ENCODE measurements at regions not wholly inside any gene's neighbourhood (a gene's known extent, or its start where the extent isn't known, plus 50 kb on each side); places are given as distances from the start of the nearest gene placed in this dataset.

DNA sequence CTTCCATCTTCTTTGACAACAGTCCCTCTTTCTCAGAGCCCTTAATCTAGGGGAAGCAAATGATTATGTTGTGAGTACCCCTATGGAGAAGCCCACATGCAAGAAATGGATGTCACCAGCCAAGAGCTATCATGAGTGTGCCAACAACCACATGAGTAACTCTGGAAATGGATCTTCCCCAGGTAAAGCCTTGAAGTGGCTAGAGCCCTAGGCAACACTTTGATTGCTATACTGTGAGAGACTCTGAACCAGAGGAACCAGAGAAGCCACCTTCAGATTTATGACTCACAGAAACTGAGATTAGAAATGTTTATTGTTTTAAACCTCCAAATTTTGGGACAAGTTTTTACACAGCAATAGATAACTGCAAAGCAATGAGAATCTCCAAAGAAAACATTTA, 60.9 kb upstream of the COL1A2 start:
- DNase-seq (ENCODE audit: extremely low spot score, unreplicated experiment): no peak
- H3K27ac Mint-ChIP-seq (ENCODE audit: unreplicated experiment): no peak overlapping the region
- H3K36me3 Mint-ChIP-seq (ENCODE audit: unreplicated experiment): no peaks in the 10 kb centered on the region
- H3K27me3 Mint-ChIP-seq (ENCODE audit: unreplicated experiment): no peaks in the 10 kb centered on the region
- peaks cover 3% of the 10 kb centered on the region for H3K9me3 Mint-ChIP-seq (ENCODE audit: unreplicated experiment)
- H3K4me3 Mint-ChIP-seq (ENCODE audit: unreplicated experiment): no peak overlapping the region
- H3K4me1 Mint-ChIP-seq (ENCODE audit: unreplicated experiment): peaks cover 28% of the 10 kb centered on the region
- TF ChIP-seq CTCF (IDR thresholded peaks at IDR 0.05): no peak

- H3K27me3 Mint-ChIP-seq (ENCODE audit: unreplicated experiment): no peaks in the 10 kb centered on the region
- H3K27ac Mint-ChIP-seq (ENCODE audit: unreplicated experiment): no peak overlapping the region
- no peak overlapping the region for H3K4me3 Mint-ChIP-seq (ENCODE audit: unreplicated experiment)
- peaks cover 40% of the 10 kb centered on the region for H3K4me1 Mint-ChIP-seq (ENCODE audit: unreplicated experiment)
- H3K9me3 Mint-ChIP-seq (ENCODE audit: unreplicated experiment): peaks cover 3% of the 10 kb centered on the region
- TF ChIP-seq CTCF (IDR thresholded peaks at IDR 0.05): no peak
- no peaks in the 10 kb centered on the region for H3K36me3 Mint-ChIP-seq (ENCODE audit: unreplicated experiment)
- no peak for DNase-seq (ENCODE audit: extremely low spot score, unreplicated experiment)
These were observed 59.1 kb upstream of the COL1A2 start for GRCh38 chr7:94335586-94335985.

- no peak for DNase-seq (ENCODE audit: extremely low spot score, unreplicated experiment)
- no peaks in the 10 kb centered on the region for H3K27me3 Mint-ChIP-seq (ENCODE audit: unreplicated experiment)
- no peak for TF ChIP-seq CTCF (IDR thresholded peaks at IDR 0.05)
- no peak overlapping the region for H3K4me3 Mint-ChIP-seq (ENCODE audit: unreplicated experiment)
- H3K4me1 Mint-ChIP-seq (ENCODE audit: unreplicated experiment): peaks cover 44% of the 10 kb centered on the region
- peaks cover 3% of the 10 kb centered on the region for H3K9me3 Mint-ChIP-seq (ENCODE audit: unreplicated experiment)
- no peaks in the 10 kb centered on the region for H3K36me3 Mint-ChIP-seq (ENCODE audit: unreplicated experiment)
- no peak overlapping the region for H3K27ac Mint-ChIP-seq (ENCODE audit: unreplicated experiment)
These were observed 58.7 kb upstream of the COL1A2 start for GRCh38 chr7:94336009-94336408.

GRCh38 chr7:94338921-94339371, 55.7 kb upstream of the COL1A2 start:
- H3K27me3 Mint-ChIP-seq (ENCODE audit: unreplicated experiment): no peaks in the 10 kb centered on the region
- H3K4me1 Mint-ChIP-seq (ENCODE audit: unreplicated experiment): peaks cover 52% of the 10 kb centered on the region
- no peak overlapping the region for H3K4me3 Mint-ChIP-seq (ENCODE audit: unreplicated experiment)
- DNase-seq (ENCODE audit: extremely low spot score, unreplicated experiment): no peak
- peaks cover 3% of the 10 kb centered on the region for H3K36me3 Mint-ChIP-seq (ENCODE audit: unreplicated experiment)
- peak overlapping the region; percentile 74 for H3K27ac Mint-ChIP-seq (ENCODE audit: unreplicated experiment)
- no peak for TF ChIP-seq CTCF (IDR thresholded peaks at IDR 0.05)
- H3K9me3 Mint-ChIP-seq (ENCODE audit: unreplicated experiment): peaks cover 6% of the 10 kb centered on the region

- Mint-ChIP-seq H3K4me1 (ENCODE audit: unreplicated experiment) (peaks cover 74% of the 10 kb centered on the region), H3K4me3 (ENCODE audit: unreplicated experiment) (no peak overlapping the region), H3K36me3 (ENCODE audit: unreplicated experiment) (peaks cover 3% of the 10 kb centered on the region), H3K9me3 (ENCODE audit: unreplicated experiment) (peaks cover 4% of the 10 kb centered on the region), H3K27ac (ENCODE audit: unreplicated experiment) (peak overlapping the region; percentile 80), H3K27me3 (ENCODE audit: unreplicated experiment) (no peaks in the 10 kb centered on the region)
- no peak for DNase-seq (ENCODE audit: extremely low spot score, unreplicated experiment)
- TF ChIP-seq CTCF (IDR thresholded peaks at IDR 0.05): no peak
These were observed 49.9 kb upstream of the COL1A2 start for GRCh38 chr7:94344826-94345225.

All from osteocyte (in vitro differentiated cells).